IMR-90 (cell line): ENCODE measurements at regions not wholly inside any gene's neighbourhood (a gene's known extent, or its start where the extent isn't known, plus 50 kb on each side); places are given as distances from the start of the nearest gene placed in this dataset.

Experiments
- ATAC-seq: fragments of 200-7000 bp; cut with Tn5 transposase; 2 replicates; pipeline ENCODE4 v1.9.1; 2020; ENCODE audit warnings: low read depth, mild to moderate bottlenecking, moderate library complexity
- BruUV-seq: library from RNA; stranded (reverse); fragments of 400-500 nt; replicated peaks from 2 replicates; lab custom pipeline; 2021; lab: Mats Ljungman, UMichigan
- CTCF ChIA-PET: fragments of 300-600 bp; formaldehyde crosslinking; extraction: SDS; loops from one replicate; lab custom pipeline; 2021; ENCODE audit warnings: antibody characterized with exemption; lab: Yijun Ruan, JAX
- POLR2A ChIA-PET: fragments of 300-600 bp; sonication (Branson Sonifier 250); formaldehyde crosslinking; loops from one replicate; lab custom pipeline; 2022; ENCODE audit warnings: antibody characterized with exemption; ENCODE audit not compliant: unreplicated experiment; lab: Charles Lee
- DNase-seq: peaks from one replicate; pipeline ENCODE4 v3.0.0; 2013
- H2AFZ ChIP-seq: replicated peaks from 2 replicates; pipeline ENCODE3; 2013; ENCODE audit warnings: low read length, mild to moderate bottlenecking; ENCODE audit not compliant: poor library complexity
- H2AK5ac ChIP-seq: 2 replicates; pipeline ENCODE4 v1.6.1; 2013; ENCODE audit warnings: low read depth, low read length, inconsistent platforms
- H2AK9ac ChIP-seq: replicated peaks from 2 replicates; pipeline ENCODE3; 2013; ENCODE audit warnings: mild to moderate bottlenecking, low read depth, low read length, moderate library complexity; ENCODE audit not compliant: poor library complexity
- H2BK120ac ChIP-seq: 2 replicates; pipeline ENCODE4 v1.6.1; 2013; ENCODE audit warnings: low read depth, low read length, inconsistent platforms
- H2BK15ac ChIP-seq: 3 replicates; pipeline ENCODE4 v1.6.1; 2013; ENCODE audit warnings: low read depth, low read length, inconsistent platforms
- H2BK20ac ChIP-seq: 2 replicates; pipeline ENCODE4 v1.6.1; 2013; ENCODE audit warnings: low read depth, mild to moderate bottlenecking, inconsistent platforms, low read length, moderate library complexity
- H2BK5ac ChIP-seq: 2 replicates; pipeline ENCODE4 v1.6.1; 2013; ENCODE audit warnings: mild to moderate bottlenecking, low read depth, low read length, inconsistent platforms; ENCODE audit not compliant: poor library complexity, severe bottlenecking
- H3K14ac ChIP-seq: replicated peaks from 2 replicates; pipeline ENCODE4 v1.6.1; 2013; ENCODE audit warnings: low read depth, low read length, inconsistent platforms
- H3K18ac ChIP-seq: 2 replicates; pipeline ENCODE4 v1.6.1; 2013; ENCODE audit warnings: low read depth, low read length, control low read depth
- H3K23ac ChIP-seq: 2 replicates; pipeline ENCODE4 v1.6.1; 2013; ENCODE audit warnings: low read depth, low read length, inconsistent platforms
- H3K27ac ChIP-seq: 2 replicates; pipeline ENCODE4 v1.5.1; 2013; ENCODE audit warnings: mild to moderate bottlenecking, control low read depth, low read length; ENCODE audit not compliant: insufficient read depth
- H3K27me3 ChIP-seq: 2 replicates; pipeline ENCODE4 v1.6.1; 2013; ENCODE audit warnings: low read length; ENCODE audit not compliant: control insufficient read depth, insufficient read depth
- H3K36me3 ChIP-seq: 2 replicates; pipeline ENCODE4 v1.6.1; 2013; ENCODE audit warnings: low read length, mixed read lengths; ENCODE audit not compliant: control insufficient read depth, insufficient read depth
- H3K4ac ChIP-seq: 2 replicates; pipeline ENCODE4 v1.6.1; 2013; ENCODE audit warnings: low read depth, low read length, inconsistent platforms
- H3K4me1 ChIP-seq: 2 replicates; pipeline ENCODE4 v1.6.1; 2013; ENCODE audit warnings: low read length, mixed read lengths; ENCODE audit not compliant: control insufficient read depth, insufficient read depth
- H3K4me2 ChIP-seq: 2 replicates; pipeline ENCODE4 v1.6.1; 2013; ENCODE audit warnings: low read depth, mild to moderate bottlenecking, control low read depth, low read length, moderate library complexity
- H3K4me3 ChIP-seq: 2 replicates; pipeline ENCODE4 v1.5.1; 2013; ENCODE audit warnings: low read depth, mild to moderate bottlenecking, control low read depth, low read length, moderate library complexity; ENCODE audit not compliant: insufficient read depth
- H3K56ac ChIP-seq: 2 replicates; pipeline ENCODE4 v1.6.1; 2013; ENCODE audit warnings: low read length, inconsistent platforms; ENCODE audit not compliant: insufficient read depth; ENCODE audit errors: extremely low read depth
- H3K79me1 ChIP-seq, 2 experiments: 2 replicates each; pipeline ENCODE4 v1.6.1; 2013; ENCODE audit warnings: low read length in 2 of 2, inconsistent platforms in 1 of 2, low read depth in 1 of 2
- H3K9ac ChIP-seq: 2 replicates; pipeline ENCODE4 v1.6.1; 2013; ENCODE audit warnings: low read depth, low read length, control low read depth
- H3K9me1 ChIP-seq: 2 replicates; pipeline ENCODE4 v1.6.1; 2013; ENCODE audit warnings: low read length, inconsistent platforms; ENCODE audit not compliant: insufficient read depth
- H3K9me3 ChIP-seq: 2 replicates; pipeline ENCODE4 v1.6.1; 2013; ENCODE audit warnings: low read length; ENCODE audit not compliant: control insufficient read depth, insufficient read depth
- H4K20me1 ChIP-seq: 2 replicates; pipeline ENCODE4 v1.6.1; 2013; ENCODE audit warnings: low read length, inconsistent platforms; ENCODE audit not compliant: insufficient read depth
- H4K5ac ChIP-seq: 2 replicates; pipeline ENCODE4 v1.6.1; 2013; ENCODE audit warnings: mild to moderate bottlenecking, low read depth, low read length, control low read depth
- H4K8ac ChIP-seq, 2 experiments: 2 replicates each; pipeline ENCODE4 v1.6.1; 2013; ENCODE audit warnings: low read depth in 2 of 2, low read length in 2 of 2, control low read depth in 1 of 2, inconsistent platforms in 1 of 2
- H4K91ac ChIP-seq: 2 replicates; pipeline ENCODE4 v1.6.1; 2013; ENCODE audit warnings: low read depth, low read length, inconsistent platforms; ENCODE audit not compliant: insufficient read depth
- CHD1 ChIP-seq: IDR thresholded peaks from 2 replicates; pipeline ENCODE4 v1.6.1; 2012; ENCODE audit warnings: low read depth, low read length, improper control_type of control experiment
- CTCF ChIP-seq: conservative IDR thresholded peaks from 2 replicates; pipeline ENCODE4 v1.5.1; 2012; ENCODE audit warnings: mild to moderate bottlenecking, low read depth, low read length, improper control_type of control experiment
- FOS ChIP-seq: fragments of 150-350 bp; IDR thresholded peaks from 2 replicates; pipeline ENCODE4 v1.6.1; 2016; ENCODE audit warnings: low read depth, low read length
- WGBS, 2 experiments: methylation state at CpG; one replicate each; pipeline versions ENCODE4 v1.1.5 to v1.1.7; 2013; ENCODE audit warnings: missing lambda C conversion rate in 2 of 2; ENCODE audit not compliant: insufficient read length in 1 of 2; ENCODE audit errors: extremely low coverage in 2 of 2; 5-methylcytosine and 5-hydroxymethylcytosine counted together
- dilution Hi-C: fragments of 300-500 bp; cut with HindIII; formaldehyde crosslinking; loops from one replicate; pipeline ENCODE4 v1.14.3; 2018; ENCODE audit warnings: low sequenced_read_pairs; ENCODE audit not compliant: unreplicated experiment
- in situ Hi-C: fragments of 300-500 bp; cut with MboI; formaldehyde crosslinking; loops from 3 replicates; pipeline ENCODE4 v1.14.3; 2019; ENCODE audit warnings: low sequenced_read_pairs, inconsistent platforms, mixed read lengths
- intact Hi-C: fragments of 100-400 bp; cut with micrococcal nuclease; formaldehyde crosslinking; loops from 2 replicates; pipeline ENCODE4 v1.10.0; 2022

- in situ Hi-C loops: no loop called here
Observed at GRCh38 chr1:38549191-38549590, 310.4 kb downstream of the RRAGC start.

More at GRCh38 chr1:38549191-38549590, 310.4 kb downstream of the RRAGC start:
- CTCF ChIA-PET: no interaction called here
- Histone ChIP-seq H3K79me1 (no peaks in the 10 kb centered on the region), H2AK5ac (no peak overlapping the region), H3K9ac (no peak overlapping the region), H3K18ac (no peak overlapping the region), H2BK20ac (no peak overlapping the region), H2BK120ac (no peak overlapping the region), H2BK5ac (no peak overlapping the region), H4K91ac (no peak overlapping the region), H3K36me3 (no peaks in the 10 kb centered on the region), H3K27me3 (no peaks in the 10 kb centered on the region), H3K9me1 (no peaks in the 10 kb centered on the region), H3K4me1 (no peaks in the 10 kb centered on the region), H3K56ac (no peak overlapping the region), H3K14ac (no peak overlapping the region), H3K27ac (no peak overlapping the region), H2BK15ac (no peak overlapping the region), H2AFZ (no peak overlapping the region), H3K23ac (no peak overlapping the region), H4K5ac (no peak overlapping the region), H3K4me3 (no peak overlapping the region), H3K4me2 (no peak overlapping the region), H3K4ac (no peak overlapping the region), H4K8ac (no peak overlapping the region), H4K20me1 (no peaks in the 10 kb centered on the region), H3K9me3 (no peaks in the 10 kb centered on the region), H2AK9ac (no peak overlapping the region)
- WGBS, 2 experiments: no CpG with 5 or more reads among the region's 3 CpGs
- intact Hi-C loops (no loop called here), dilution Hi-C loops (no loop called here)
- ATAC-seq: no peak
- BruUV-seq: no TSS peak
- no peak for DNase-seq
- no peak for TF ChIP-seq CHD1
- no peak for TF ChIP-seq FOS
- no peak for TF ChIP-seq CTCF
- POLR2A ChIA-PET: no interaction called here
